ENCODE measurements at regions not wholly inside any gene's neighbourhood (a gene's known extent, or its start where the extent isn't known, plus 50 kb on each side); places are given as distances from the start of the nearest gene placed in this dataset.

DNA sequence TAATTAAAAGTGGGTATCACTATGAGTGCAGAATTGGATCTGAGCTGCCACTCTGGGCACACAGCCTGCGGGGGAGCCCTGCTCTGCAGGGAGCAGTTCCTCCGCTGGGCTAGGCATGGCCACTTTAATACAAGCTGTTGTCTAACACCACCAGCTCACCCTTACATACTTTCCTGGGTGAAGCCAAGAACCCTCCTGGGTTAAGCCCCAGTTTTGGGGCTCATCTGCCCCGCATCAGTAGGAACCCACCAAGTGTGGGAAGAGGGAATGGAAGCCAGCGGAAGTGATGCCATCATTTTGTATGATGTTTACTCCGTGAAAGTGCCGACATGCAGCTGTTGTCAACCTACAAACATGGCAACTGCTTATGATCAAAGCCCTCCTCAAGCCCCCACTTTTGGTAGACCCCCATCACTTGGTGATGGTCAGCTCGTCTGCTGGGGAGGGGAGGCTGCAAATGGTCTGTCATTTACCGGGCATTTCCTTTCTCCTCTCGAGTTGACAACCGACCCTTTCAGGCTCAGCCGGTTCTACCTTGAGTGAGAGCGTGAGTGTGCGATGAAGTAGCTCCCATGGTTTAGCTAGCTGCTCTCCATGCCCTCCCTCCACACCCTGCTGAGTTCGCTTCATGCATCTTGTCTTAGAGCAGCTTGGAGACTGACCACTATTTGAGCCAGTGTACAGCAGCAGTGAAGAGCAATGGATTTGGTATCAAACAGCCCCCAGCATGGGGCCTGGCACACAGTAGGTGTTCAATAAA, 95.3 kb upstream of the IER5L start:
- Histone ChIP-seq H3K4me3 (ENCODE audit: low read length) (no peak overlapping the region), H3K9me3 (ENCODE audit: insufficient read depth, low read depth, low read length) (no peaks in the 10 kb centered on the region), H3K27me3 (ENCODE audit: insufficient read depth, low read length) (no peaks in the 10 kb centered on the region), H3K4me1 (ENCODE audit: insufficient read depth, low read length) (peaks cover 9% of the 10 kb centered on the region; the same call in 1 of the 2 replicates), H3K27ac (ENCODE audit: low read depth, low read length) (no peak overlapping the region), H3K9ac (ENCODE audit: low read depth, low read length) (no peak overlapping the region), H3K36me3 (ENCODE audit: insufficient read depth, low read length) (no peaks in the 10 kb centered on the region)
- WGBS, result 93% methylated on average over 14 of the region's 14 CpGs

DNA sequence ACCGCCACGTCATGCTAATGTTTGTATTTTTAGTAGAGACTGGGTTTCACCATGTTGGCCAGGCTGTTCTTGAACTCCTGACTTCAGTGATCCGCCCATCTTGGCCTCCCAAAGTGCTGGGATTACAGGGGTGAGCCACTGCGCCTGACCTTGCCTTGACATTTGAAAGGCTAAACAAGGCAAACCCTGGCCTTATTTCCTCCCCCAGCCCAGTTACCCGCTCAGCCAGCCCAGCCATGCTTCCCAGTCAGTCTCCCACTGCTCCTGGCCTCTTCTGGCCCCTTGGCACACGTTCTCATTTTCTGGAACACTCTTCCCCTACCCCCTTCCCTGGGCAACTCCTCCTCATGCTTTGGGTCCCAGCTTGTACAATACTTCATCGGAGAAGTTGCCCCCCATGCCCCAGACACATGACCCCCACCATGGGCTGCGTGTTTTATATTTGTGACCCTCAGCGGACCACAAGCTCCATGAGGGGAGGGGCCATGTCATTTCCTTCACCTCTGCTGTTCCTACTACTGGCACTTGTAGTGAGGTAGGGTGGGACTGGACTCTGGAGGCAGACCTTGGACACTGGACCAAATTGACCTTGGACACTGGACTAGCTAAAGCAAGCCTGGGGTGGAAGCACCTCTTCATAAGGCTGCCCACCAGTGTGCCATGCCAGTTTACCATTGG, 94.4 kb upstream of the IER5L start:
- no peak overlapping the region for H3K4me3 ChIP-seq (ENCODE audit: low read length)
- H3K9ac ChIP-seq (ENCODE audit: low read depth, low read length), result no peak overlapping the region
- no peaks in the 10 kb centered on the region for H3K9me3 ChIP-seq (ENCODE audit: insufficient read depth, low read depth, low read length)
- H3K36me3 ChIP-seq (ENCODE audit: insufficient read depth, low read length), result no peaks in the 10 kb centered on the region
- H3K27me3 ChIP-seq (ENCODE audit: insufficient read depth, low read length), result no peaks in the 10 kb centered on the region
- H3K4me1 ChIP-seq (ENCODE audit: insufficient read depth, low read length), result 0 out of 2 replicates have a peak, but pooled peaks cover 7% of the 10 kb centered on the region
- no peak overlapping the region for H3K27ac ChIP-seq (ENCODE audit: low read depth, low read length)
- 93% methylated on average over 9 of the region's 9 CpGs for WGBS

- H3K27ac ChIP-seq (ENCODE audit: low read depth, low read length), result no peak overlapping the region
- H3K9ac ChIP-seq (ENCODE audit: low read depth, low read length), result no peak overlapping the region
- H3K4me1 ChIP-seq (ENCODE audit: insufficient read depth, low read length), result 0 out of 2 replicates have a peak, but pooled peaks cover 7% of the 10 kb centered on the region
- no peaks in the 10 kb centered on the region for H3K27me3 ChIP-seq (ENCODE audit: insufficient read depth, low read length)
- no peaks in the 10 kb centered on the region for H3K9me3 ChIP-seq (ENCODE audit: insufficient read depth, low read depth, low read length)
- WGBS, result 79% methylated on average over 11 of the region's 11 CpGs
- no peaks in the 10 kb centered on the region for H3K36me3 ChIP-seq (ENCODE audit: insufficient read depth, low read length)
- H3K4me3 ChIP-seq (ENCODE audit: low read length), result no peak overlapping the region
These were observed 92.9 kb upstream of the IER5L start for GRCh38 chr9:129270903-129271431.

- Histone ChIP-seq H3K9ac (ENCODE audit: low read depth, low read length) (no peak overlapping the region), H3K27me3 (ENCODE audit: insufficient read depth, low read length) (no peaks in the 10 kb centered on the region), H3K4me1 (ENCODE audit: insufficient read depth, low read length) (0 out of 2 replicates have a peak, but pooled peaks cover 3% of the 10 kb centered on the region), H3K4me3 (ENCODE audit: low read length) (no peak overlapping the region), H3K27ac (ENCODE audit: low read depth, low read length) (no peak overlapping the region), H3K9me3 (ENCODE audit: insufficient read depth, low read depth, low read length) (no peaks in the 10 kb centered on the region), H3K36me3 (ENCODE audit: insufficient read depth, low read length) (no peaks in the 10 kb centered on the region)
- WGBS, result 95% methylated on average over 10 of the region's 10 CpGs
These were observed 92.1 kb upstream of the IER5L start for GRCh38 chr9:129270205-129270604.

GRCh38 chr9:129267141-129267540, 89.1 kb upstream of the IER5L start:
- Histone ChIP-seq H3K27ac (ENCODE audit: low read depth, low read length) (no peak overlapping the region), H3K9me3 (ENCODE audit: insufficient read depth, low read depth, low read length) (no peaks in the 10 kb centered on the region), H3K4me3 (ENCODE audit: low read length) (no peak overlapping the region), H3K36me3 (ENCODE audit: insufficient read depth, low read length) (no peaks in the 10 kb centered on the region), H3K9ac (ENCODE audit: low read depth, low read length) (no peak overlapping the region), H3K4me1 (ENCODE audit: insufficient read depth, low read length) (0 out of 2 replicates have a peak, but pooled peaks cover 3% of the 10 kb centered on the region), H3K27me3 (ENCODE audit: insufficient read depth, low read length) (no peaks in the 10 kb centered on the region)
- WGBS, result 86% methylated on average over 10 of the region's 10 CpGs

DNA sequence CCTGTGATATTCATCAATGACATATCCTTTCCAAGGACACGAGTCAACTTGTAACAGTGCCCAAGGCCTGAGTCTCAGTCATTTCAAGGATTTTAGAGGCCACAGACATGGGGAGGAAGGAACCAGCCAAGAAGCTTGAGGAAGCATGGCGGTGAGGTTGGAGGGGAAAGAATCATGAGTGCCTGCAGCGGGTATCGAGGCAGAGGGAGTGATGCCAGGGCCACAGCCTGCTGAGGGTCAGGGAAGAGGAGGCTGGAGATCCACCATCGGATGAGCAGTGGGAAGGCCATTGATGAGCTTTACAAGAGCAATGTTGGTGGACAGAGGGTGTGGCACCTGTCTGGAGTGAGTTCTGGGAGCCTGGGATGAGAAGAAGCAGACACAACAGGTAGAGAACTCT, 88.5 kb upstream of the IER5L start:
- Histone ChIP-seq H3K27ac (ENCODE audit: low read depth, low read length) (no peak overlapping the region), H3K9me3 (ENCODE audit: insufficient read depth, low read depth, low read length) (no peaks in the 10 kb centered on the region), H3K4me1 (ENCODE audit: insufficient read depth, low read length) (0 out of 2 replicates have a peak, but pooled peaks cover 3% of the 10 kb centered on the region), H3K4me3 (ENCODE audit: low read length) (no peak overlapping the region), H3K36me3 (ENCODE audit: insufficient read depth, low read length) (no peaks in the 10 kb centered on the region), H3K9ac (ENCODE audit: low read depth, low read length) (no peak overlapping the region), H3K27me3 (ENCODE audit: insufficient read depth, low read length) (no peaks in the 10 kb centered on the region)
- 88% methylated on average over 5 of the region's 5 CpGs for WGBS

DNA sequence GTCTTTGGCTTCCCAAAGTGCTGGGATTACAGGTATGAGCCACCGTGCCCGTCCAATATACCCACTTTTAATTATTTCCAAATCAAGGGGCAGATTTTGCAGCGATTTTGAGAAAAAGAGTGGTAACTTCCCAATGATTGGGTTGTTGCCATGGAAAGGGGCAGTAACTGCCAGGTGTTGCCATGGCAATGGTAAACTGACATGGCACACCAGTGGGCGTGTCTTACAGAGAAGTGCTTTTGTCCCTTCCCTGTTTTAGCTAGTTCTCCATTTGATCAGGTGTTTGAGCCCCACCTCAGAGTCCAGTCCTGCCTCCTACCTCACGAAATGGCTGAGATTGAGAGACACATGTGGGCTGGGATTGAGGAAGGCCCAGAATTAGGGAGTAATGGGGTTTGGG, 86.3 kb upstream of the IER5L start:
- Histone ChIP-seq H3K9me3 (ENCODE audit: insufficient read depth, low read depth, low read length) (no peaks in the 10 kb centered on the region), H3K36me3 (ENCODE audit: insufficient read depth, low read length) (no peaks in the 10 kb centered on the region), H3K4me1 (ENCODE audit: insufficient read depth, low read length) (peaks cover 3% of the 10 kb centered on the region; the same call in 1 of the 2 replicates), H3K27ac (ENCODE audit: low read depth, low read length) (no peak overlapping the region), H3K27me3 (ENCODE audit: insufficient read depth, low read length) (peaks cover 10% of the 10 kb centered on the region), H3K4me3 (ENCODE audit: low read length) (no peak overlapping the region), H3K9ac (ENCODE audit: low read depth, low read length) (no peak overlapping the region)
- WGBS, result no CpG with 5 or more reads among the region's 5 CpGs

GRCh38 chr9:129263836-129264235, 85.8 kb upstream of the IER5L start:
- Histone ChIP-seq H3K4me3 (ENCODE audit: low read length) (no peak overlapping the region), H3K27me3 (ENCODE audit: insufficient read depth, low read length) (peaks cover 16% of the 10 kb centered on the region), H3K36me3 (ENCODE audit: insufficient read depth, low read length) (no peaks in the 10 kb centered on the region), H3K9me3 (ENCODE audit: insufficient read depth, low read depth, low read length) (no peaks in the 10 kb centered on the region), H3K27ac (ENCODE audit: low read depth, low read length) (no peak overlapping the region), H3K4me1 (ENCODE audit: insufficient read depth, low read length) (peaks cover 6% of the 10 kb centered on the region; the same call in 1 of the 2 replicates), H3K9ac (ENCODE audit: low read depth, low read length) (no peak overlapping the region)
- WGBS, result 96% methylated on average over 8 of the region's 8 CpGs

- 82% methylated on average over 9 of the region's 9 CpGs for WGBS
- peaks cover 7% of the 10 kb centered on the region; the same call in 1 of the 2 replicates for H3K4me1 ChIP-seq (ENCODE audit: insufficient read depth, low read length)
These were observed 84.2 kb upstream of the IER5L start for GRCh38 chr9:129262261-129262660.

DNA sequence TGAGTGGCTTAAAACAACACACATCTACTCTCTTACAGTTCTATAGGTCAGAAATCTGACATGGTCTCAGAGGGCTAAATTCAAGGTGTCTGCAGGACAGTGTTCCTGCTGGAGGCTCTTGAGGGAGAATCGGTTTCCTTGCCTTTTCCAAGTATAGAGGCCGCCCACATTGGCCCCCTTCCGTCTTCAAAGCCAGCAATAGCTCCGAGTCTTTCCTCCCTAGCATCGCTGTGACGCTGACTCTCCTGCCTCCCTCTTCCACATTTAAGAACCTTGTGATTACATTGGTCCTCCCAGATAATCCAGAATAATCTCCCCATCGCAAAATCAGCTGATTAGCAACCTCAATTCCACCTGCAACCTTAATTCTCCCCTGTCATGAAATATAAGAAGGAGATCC, 81.3 kb upstream of the IER5L start:
- Histone ChIP-seq H3K9ac (ENCODE audit: low read depth, low read length) (peak overlapping the region; percentile 54; the same call in 1 of the 2 replicates), H3K9me3 (ENCODE audit: insufficient read depth, low read depth, low read length) (no peaks in the 10 kb centered on the region), H3K36me3 (ENCODE audit: insufficient read depth, low read length) (no peaks in the 10 kb centered on the region), H3K27ac (ENCODE audit: low read depth, low read length) (no peak overlapping the region), H3K4me3 (ENCODE audit: low read length) (no peak overlapping the region), H3K27me3 (ENCODE audit: insufficient read depth, low read length) (peaks cover 32% of the 10 kb centered on the region), H3K4me1 (ENCODE audit: insufficient read depth, low read length) (peaks cover 7% of the 10 kb centered on the region; the same call in 1 of the 2 replicates)
- WGBS, result 83% methylated on average over 7 of the region's 7 CpGs

More at GRCh38 chr9:129262261-129262660, 84.2 kb upstream of the IER5L start:
- H3K36me3 ChIP-seq (ENCODE audit: insufficient read depth, low read length), result no peaks in the 10 kb centered on the region
- no peak overlapping the region for H3K9ac ChIP-seq (ENCODE audit: low read depth, low read length)
- H3K27me3 ChIP-seq (ENCODE audit: insufficient read depth, low read length), result peaks cover 29% of the 10 kb centered on the region
- H3K9me3 ChIP-seq (ENCODE audit: insufficient read depth, low read depth, low read length), result no peaks in the 10 kb centered on the region
- no peak overlapping the region for H3K4me3 ChIP-seq (ENCODE audit: low read length)
- no peak overlapping the region for H3K27ac ChIP-seq (ENCODE audit: low read depth, low read length)

GRCh38 chr9:129258823-129259301, 80.8 kb upstream of the IER5L start:
- 61% methylated on average over 18 of the region's 18 CpGs for WGBS
- H3K4me3 ChIP-seq (ENCODE audit: low read length), result peak overlapping the region; percentile 39
- H3K9ac ChIP-seq (ENCODE audit: low read depth, low read length), result peak overlapping the region; percentile 54
- H3K4me1 ChIP-seq (ENCODE audit: insufficient read depth, low read length), result peaks cover 7% of the 10 kb centered on the region
- H3K27me3 ChIP-seq (ENCODE audit: insufficient read depth, low read length), result peaks cover 32% of the 10 kb centered on the region
- no peaks in the 10 kb centered on the region for H3K36me3 ChIP-seq (ENCODE audit: insufficient read depth, low read length)
- H3K9me3 ChIP-seq (ENCODE audit: insufficient read depth, low read depth, low read length), result no peaks in the 10 kb centered on the region
- H3K27ac ChIP-seq (ENCODE audit: low read depth, low read length), result no peak overlapping the region
